ENCODE measurements at regions not wholly inside any gene's neighbourhood (a gene's known extent, or its start where the extent isn't known, plus 50 kb on each side); places are given as distances from the start of the nearest gene placed in this dataset.

GRCh38 chr5:166369807-166370206 lies 1921.6 kb upstream of the WWC1 start:
- ChIA-PET CTCF (no interaction called here), RAD21 (ENCODE audit: unreplicated experiment) (no interaction called here), POLR2A (no interaction called here), SMC1A (ENCODE audit: uncharacterized antibody, unreplicated experiment) (interaction anchor here (0.6 to 1.4 kb wide), 3 partner anchors 9 to 1846 kb away, joined by 3 to 4 read pairs (median 3); no protein-coding TSS in a partner anchor)
- Histone ChIP-seq H3K27me3 (replicated peaks in 1 of 2; ENCODE audit: control insufficient read depth in 2 of 2, insufficient read depth in 2 of 2, low read length in 1 of 2) (no peaks in the 10 kb centered on the region), H3K4me2 (ENCODE audit: control insufficient read depth, insufficient read depth) (no peak overlapping the region), H3K27ac (ENCODE audit: control insufficient read depth, insufficient read depth) (no peak overlapping the region), H3K9ac (ENCODE audit: control insufficient read depth, insufficient read depth, low read length) (no peak overlapping the region), H3K79me2 (ENCODE audit: control insufficient read depth, insufficient read depth, low read length) (no peaks in the 10 kb centered on the region), H4K20me1 (ENCODE audit: control insufficient read depth, insufficient read depth) (no peaks in the 10 kb centered on the region), H2AFZ (ENCODE audit: control insufficient read depth, low read depth, low read length) (no peak overlapping the region), H3K4me1 (ENCODE audit: control insufficient read depth, insufficient read depth, low read length) (no peaks in the 10 kb centered on the region), H3K4me3 (no peak overlapping the region), H3K36me3 (ENCODE audit: control insufficient read depth in 2 of 2, insufficient read depth in 2 of 2, low read length in 1 of 2) (no peaks in the 10 kb centered on the region), H3K9me3 (replicated peaks; ENCODE audit: control insufficient read depth, insufficient read depth, low read length) (no peaks in the 10 kb centered on the region)
- BruUV-seq (replicated peaks), result no TSS peak
- intact Hi-C loops (cut with micrococcal nuclease; ENCODE audit: unreplicated experiment), result no loop called here
- in situ Hi-C loops (cut with MboI), result no loop called here
- DNase-seq (ENCODE audit: low read depth, low spot score), result no peak
- ATAC-seq, result no peak
- FAIRE-seq, result no peak
- WGBS (ENCODE audit: insufficient coverage, insufficient replicate concordance, low lambda C conversion rate, missing lambda C conversion rate), result 47% methylated on average over 2 of the region's 2 CpGs
- TF ChIP-seq PML (IDR thresholded peaks at IDR 0.05; ENCODE audit: low read length), result no peak
- no peak for TF ChIP-seq RELB (IDR thresholded peaks at IDR 0.05; ENCODE audit: low read depth)
- TF ChIP-seq NFIC (IDR thresholded peaks at IDR 0.05; ENCODE audit: low read depth, low read length), result no peak
- no peak for TF ChIP-seq CHD2 (IDR thresholded peaks at IDR 0.05; ENCODE audit: borderline replicate concordance, low read depth, low read length)
- no peak for TF ChIP-seq SUPT20H (IDR thresholded peaks at IDR 0.05; ENCODE audit: borderline replicate concordance, control insufficient read depth, low read depth, low read length)
- no peak for TF ChIP-seq SMC3 (IDR thresholded peaks at IDR 0.05; ENCODE audit: borderline replicate concordance, low read length)
- TF ChIP-seq NKRF (conservative IDR thresholded peaks at IDR 0.05), result no peak
- no peak for TF ChIP-seq TBL1XR1 (IDR thresholded peaks at IDR 0.05; ENCODE audit: low read depth, low read length)
- TF ChIP-seq DPF2 (IDR thresholded peaks at IDR 0.05), result no peak
- no peak for TF ChIP-seq SPI1 (IDR thresholded peaks at IDR 0.05; ENCODE audit: borderline replicate concordance, insufficient read depth, low read depth, low read length)
- TF ChIP-seq ZSCAN29 (IDR thresholded peaks at IDR 0.05), result no peak
- no peak for TF ChIP-seq E4F1 (IDR thresholded peaks at IDR 0.05; ENCODE audit: borderline replicate concordance, partially characterized antibody)
- no peak for TF ChIP-seq POLR2AphosphoS2 (IDR thresholded peaks at IDR 0.05; ENCODE audit: low read depth, low read length)
- no peak for TF ChIP-seq CBFB (IDR thresholded peaks at IDR 0.05; ENCODE audit: low read depth)
- TF ChIP-seq MEF2A (IDR thresholded peaks at IDR 0.05; ENCODE audit: insufficient read depth, low read depth, low read length), result no peak
- no peak for TF ChIP-seq TCF7 (IDR thresholded peaks at IDR 0.05; ENCODE audit: borderline replicate concordance)
- TF ChIP-seq NFXL1 (IDR thresholded peaks at IDR 0.05; ENCODE audit: borderline replicate concordance), result no peak
- no peak for TF ChIP-seq MXI1 (IDR thresholded peaks at IDR 0.05; ENCODE audit: low read depth, low read length)

All from GM12878 (cell line).